Stimulated activated naive CD8-positive, alpha-beta T cell treated with anti-CD3 and anti-CD28 coated beads, Interleukin-15, amount 100 ng/mL, for 72 hours (primary cell): ENCODE measurements at regions not wholly inside any gene's neighbourhood (a gene's known extent, or its start where the extent isn't known, plus 50 kb on each side); places are given as distances from the start of the nearest gene placed in this dataset.
"Not testable (repeated sequence)": the region's sequence is repeated elsewhere in the genome, so short reads cannot be mapped to it uniquely, and the experiment has no call there.

Source experiments
- ATAC-seq: fragments of 150-1000 bp; cut with Tn5 transposase; 2 replicates; pipeline ENCODE4 v1.10.0; 2021; ENCODE audit warnings: mild to moderate bottlenecking, moderate library complexity
- DNase-seq, 2 donors: peaks; one replicate each; pipeline ENCODE4 v3.0.0; 2021 to 2022
- H3K27ac Mint-ChIP-seq, 2 donors: one replicate each; pipeline ENCODE4 v1.8.0; 2022; ENCODE audit warnings: mild to moderate bottlenecking in 2 of 2, mixed read lengths in 2 of 2, moderate library complexity in 2 of 2
- H3K27me3 Mint-ChIP-seq: one replicate; pipeline ENCODE4 v1.8.0; 2022; ENCODE audit warnings: mixed read lengths
- H3K4me1 Mint-ChIP-seq: one replicate; pipeline ENCODE4 v1.8.0; 2022; ENCODE audit warnings: mild to moderate bottlenecking, mixed read lengths
- H3K4me3 Mint-ChIP-seq, 2 donors: one replicate each; pipeline ENCODE4 v1.8.0; 2022; ENCODE audit warnings: mild to moderate bottlenecking in 2 of 2, mixed read lengths in 2 of 2, moderate library complexity in 1 of 2
- H3K9me3 Mint-ChIP-seq, 2 donors: one replicate each; pipeline ENCODE4 v1.8.0; 2022; ENCODE audit warnings: mixed read lengths in 2 of 2

DNA sequence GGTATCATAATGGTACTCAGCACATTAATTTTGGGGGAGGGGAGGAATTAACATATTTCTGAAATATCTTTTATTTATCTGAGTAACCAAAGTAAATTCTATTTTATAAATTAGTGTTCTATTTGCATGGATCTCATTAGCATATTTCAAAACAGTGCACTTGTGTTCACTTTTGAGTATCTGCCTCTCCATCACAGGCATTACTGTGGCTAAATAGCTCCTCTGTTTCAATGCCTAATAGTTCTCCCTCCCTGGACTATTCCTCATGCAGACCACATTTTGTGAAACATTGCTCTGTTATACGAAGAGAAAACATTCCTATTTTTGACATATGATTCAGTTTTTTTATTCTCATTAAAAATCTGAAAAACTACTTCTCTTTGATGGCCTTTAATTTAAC is 1127.8 kb downstream of the TUSC7 start:
- ATAC-seq = no peak
- H3K9me3 Mint-ChIP-seq = no peaks in the 10 kb centered on the region
- no peak for DNase-seq
- H3K27me3 Mint-ChIP-seq = no peaks in the 10 kb centered on the region
- H3K27ac Mint-ChIP-seq = no peak overlapping the region
- H3K4me1 Mint-ChIP-seq = no peaks in the 10 kb centered on the region
- no peak overlapping the region for H3K4me3 Mint-ChIP-seq

DNA sequence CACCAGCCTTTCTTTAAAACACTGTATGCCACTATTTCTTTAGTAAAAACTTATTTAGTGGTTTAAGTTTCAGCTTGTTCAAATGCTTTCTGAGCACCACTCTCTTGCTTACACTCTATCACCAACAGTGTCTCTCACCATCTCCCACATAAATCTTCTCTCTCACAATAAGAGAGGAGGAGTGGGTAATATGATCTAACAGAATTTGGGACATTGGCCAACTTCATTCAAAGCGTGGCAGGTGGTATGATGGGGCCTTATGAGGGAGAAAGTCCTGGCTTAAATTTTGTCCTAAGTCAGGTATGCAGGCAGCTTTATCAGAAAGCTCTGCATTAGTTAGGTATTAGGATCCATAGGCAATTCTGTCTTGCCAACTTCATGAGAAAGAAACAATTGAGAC is 1132.5 kb downstream of the TUSC7 start:
- ATAC-seq (no peak), DNase-seq (no peak)
- H3K4me1 Mint-ChIP-seq = no peaks in the 10 kb centered on the region
- no peaks in the 10 kb centered on the region for H3K27me3 Mint-ChIP-seq
- H3K9me3 Mint-ChIP-seq = no peaks in the 10 kb centered on the region
- no peak overlapping the region for H3K27ac Mint-ChIP-seq
- H3K4me3 Mint-ChIP-seq = no peak overlapping the region

DNA sequence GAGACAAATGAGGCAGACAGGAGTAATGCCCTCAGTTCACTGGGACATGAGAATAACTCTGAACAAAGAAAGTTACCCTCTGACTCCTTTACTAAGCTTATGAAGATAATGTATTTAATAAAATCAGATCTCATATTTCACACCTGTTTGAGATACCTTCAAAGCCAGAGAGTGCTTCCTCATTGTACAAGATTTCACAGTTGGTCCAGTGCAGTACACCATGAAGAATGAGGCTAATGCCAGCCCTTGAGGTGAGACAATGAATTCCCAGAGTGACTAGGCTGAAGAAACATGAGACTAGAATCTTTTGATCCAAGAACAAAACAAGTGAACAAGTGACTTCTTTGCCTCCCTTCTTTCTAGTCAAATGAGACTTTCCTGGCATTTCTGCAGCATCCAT is 1133.8 kb downstream of the TUSC7 start:
- DNase-seq (no peak), ATAC-seq (no peak)
- H3K4me3 Mint-ChIP-seq = no peak overlapping the region
- no peaks in the 10 kb centered on the region for H3K4me1 Mint-ChIP-seq
- no peaks in the 10 kb centered on the region for H3K9me3 Mint-ChIP-seq
- no peak overlapping the region for H3K27ac Mint-ChIP-seq
- H3K27me3 Mint-ChIP-seq = no peaks in the 10 kb centered on the region

DNA sequence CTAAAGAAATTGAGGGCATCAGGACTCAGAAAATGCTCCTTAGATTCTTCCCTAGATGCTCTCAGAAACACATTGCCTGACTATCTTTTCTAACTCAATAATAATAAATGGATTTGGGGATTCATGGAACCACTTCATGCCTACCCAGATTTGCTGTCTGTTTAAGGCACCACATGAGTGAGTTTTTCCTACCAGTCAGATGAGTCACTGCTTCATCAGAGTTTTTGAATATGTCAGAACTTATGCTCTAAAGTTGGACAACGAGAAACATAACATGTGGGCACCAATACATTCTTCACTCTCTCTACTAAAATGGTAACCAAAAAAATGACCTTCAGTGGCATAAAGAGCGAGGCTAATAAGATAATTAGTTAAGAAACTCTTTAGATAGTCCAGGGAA is 1135.1 kb downstream of the TUSC7 start:
- Mint-ChIP-seq H3K4me1 (no peaks in the 10 kb centered on the region), H3K27ac (no peak overlapping the region), H3K4me3 (no peak overlapping the region), H3K27me3 (no peaks in the 10 kb centered on the region), H3K9me3 (no peaks in the 10 kb centered on the region)
- ATAC-seq = no peak
- no peak for DNase-seq

DNA sequence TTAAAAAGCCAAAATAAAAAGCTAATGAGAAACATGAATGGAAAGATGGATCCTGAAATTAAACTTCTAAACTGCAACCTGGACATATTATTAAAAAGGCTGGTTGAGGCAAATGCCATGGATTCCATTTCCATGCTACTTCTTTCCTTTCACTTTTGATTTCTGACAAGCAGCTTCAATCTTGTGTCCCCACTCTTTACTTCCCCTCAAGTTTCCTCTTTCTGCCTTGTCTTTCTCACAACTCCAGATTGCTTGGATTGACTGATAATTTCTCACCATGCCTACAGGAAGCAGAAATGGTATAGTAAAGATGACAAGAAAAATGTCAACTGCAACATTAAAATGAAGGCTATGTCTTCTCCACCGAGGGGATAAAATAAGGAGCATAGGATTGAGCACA is 1136.7 kb downstream of the TUSC7 start:
- Mint-ChIP-seq H3K4me1 (no peaks in the 10 kb centered on the region), H3K9me3 (no peaks in the 10 kb centered on the region), H3K27me3 (no peaks in the 10 kb centered on the region), H3K4me3 (no peak overlapping the region), H3K27ac (no peak overlapping the region)
- ATAC-seq (no peak), DNase-seq (no peak)

DNA sequence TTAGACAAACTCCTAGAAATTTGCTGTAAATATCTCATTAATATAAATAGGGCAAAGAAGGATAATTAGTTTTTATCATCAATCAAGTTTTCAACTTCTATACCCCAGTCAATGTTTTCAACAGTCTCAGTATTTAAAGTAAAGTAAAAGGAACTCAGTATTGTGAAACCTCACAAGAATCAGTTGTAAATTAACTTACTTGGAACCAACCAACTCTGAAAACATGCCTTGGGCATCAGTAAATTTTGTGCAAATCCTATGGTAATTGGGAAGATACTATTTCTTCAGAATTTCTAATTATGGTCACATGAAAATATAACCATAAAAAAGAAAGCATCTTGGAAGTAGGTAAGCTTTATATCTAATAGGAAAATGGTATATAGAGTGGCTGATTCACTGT is 1139.0 kb downstream of the TUSC7 start:
- Mint-ChIP-seq H3K4me1 (no peaks in the 10 kb centered on the region), H3K27me3 (no peaks in the 10 kb centered on the region), H3K4me3 (no peak overlapping the region), H3K27ac (no peak overlapping the region), H3K9me3 (peaks cover 4 to 8% of the 10 kb centered on the region in 2 donors)
- no peak for ATAC-seq
- DNase-seq = no peak

DNA sequence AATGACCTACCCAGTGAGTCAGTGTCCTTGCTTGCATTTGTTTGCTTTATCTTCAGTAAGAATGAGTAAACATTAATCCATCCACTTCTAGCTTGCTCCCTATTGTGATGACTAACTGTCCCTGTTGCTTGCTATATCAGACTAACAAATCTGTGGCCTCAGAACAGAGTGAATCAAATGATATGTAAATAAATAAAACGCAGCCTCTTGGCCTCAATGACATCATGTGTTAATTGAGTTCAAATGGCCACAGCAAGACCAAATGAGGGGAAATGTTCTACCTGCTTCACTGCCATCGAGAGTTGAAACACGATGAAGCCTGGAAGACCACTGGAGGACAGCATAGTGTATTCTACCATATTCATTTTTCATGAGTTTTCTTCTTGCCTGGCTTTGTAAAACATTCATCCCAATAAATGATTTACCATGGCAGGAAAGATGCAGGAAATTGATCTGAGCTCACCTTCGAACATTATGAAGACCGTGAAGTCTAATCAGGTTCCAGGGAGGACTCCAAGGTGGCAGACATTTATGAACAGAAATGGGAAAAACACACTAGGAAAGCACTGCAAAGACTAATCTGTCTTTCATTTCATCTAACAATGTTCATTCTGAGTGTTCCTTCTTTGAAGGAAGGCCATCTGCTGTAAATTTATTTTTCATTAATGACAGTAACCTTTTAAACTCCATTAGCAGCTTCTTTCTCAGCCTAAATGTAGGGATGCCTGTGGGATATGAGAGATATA is 1144.5 kb downstream of the TUSC7 start:
- ATAC-seq (no peak), DNase-seq (no peak)
- H3K4me1 Mint-ChIP-seq = no peaks in the 10 kb centered on the region
- H3K4me3 Mint-ChIP-seq = no peak overlapping the region
- H3K27ac Mint-ChIP-seq = no peak overlapping the region
- H3K9me3 Mint-ChIP-seq = peaks cover 5 to 18% of the 10 kb centered on the region in 2 donors
- H3K27me3 Mint-ChIP-seq = no peaks in the 10 kb centered on the region

DNA sequence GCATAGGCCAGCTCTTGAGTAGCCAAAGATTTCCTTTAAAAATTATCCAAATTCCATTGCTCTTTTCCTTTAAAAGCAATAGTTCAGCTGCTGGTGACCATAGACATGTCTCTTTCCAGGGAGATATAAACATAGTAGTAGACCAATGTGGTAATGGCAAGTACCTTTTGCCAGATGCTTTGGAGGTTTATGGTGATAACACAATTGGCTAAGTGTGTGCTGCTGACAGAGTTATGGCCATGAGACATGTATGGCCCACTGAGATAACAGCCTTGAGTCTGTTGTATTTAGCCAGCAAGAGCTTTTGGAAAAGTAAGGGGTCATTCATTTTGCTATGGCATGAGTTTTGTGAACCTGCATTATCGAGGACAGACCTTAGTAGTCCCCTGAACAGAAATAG is 1146.8 kb downstream of the TUSC7 start:
- H3K4me3 Mint-ChIP-seq = no peak overlapping the region
- no peak for ATAC-seq
- H3K4me1 Mint-ChIP-seq = no peaks in the 10 kb centered on the region
- no peaks in the 10 kb centered on the region for H3K27me3 Mint-ChIP-seq
- peaks cover 16 to 36% of the 10 kb centered on the region in 2 donors for H3K9me3 Mint-ChIP-seq
- no peak for DNase-seq
- no peak overlapping the region for H3K27ac Mint-ChIP-seq

DNA sequence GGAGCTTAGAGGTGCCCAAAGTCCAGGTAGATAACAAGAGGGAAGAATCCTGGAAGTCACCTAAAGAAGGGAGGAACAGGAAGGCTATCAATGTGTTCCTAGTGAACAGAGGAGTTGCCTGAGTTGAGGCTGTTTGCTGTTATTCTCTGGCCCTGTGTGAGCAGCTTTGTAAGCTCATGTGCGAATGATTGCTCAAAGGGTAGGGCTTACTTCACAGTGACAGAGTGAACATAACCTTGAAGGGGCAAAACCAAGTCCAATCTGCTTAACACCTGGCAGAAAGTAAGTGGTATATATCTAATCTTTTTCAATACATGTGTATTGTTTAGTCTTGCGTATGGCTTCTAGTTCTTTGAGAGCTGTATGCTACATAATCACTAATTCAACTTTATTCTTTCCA is 1153.6 kb downstream of the TUSC7 start:
- H3K9me3 Mint-ChIP-seq = peaks cover 11 to 19% of the 10 kb centered on the region in 2 donors
- no peak for ATAC-seq
- no peak overlapping the region for H3K4me3 Mint-ChIP-seq
- H3K27me3 Mint-ChIP-seq = no peaks in the 10 kb centered on the region
- DNase-seq = no peak
- H3K4me1 Mint-ChIP-seq = no peaks in the 10 kb centered on the region
- no peak overlapping the region for H3K27ac Mint-ChIP-seq

DNA sequence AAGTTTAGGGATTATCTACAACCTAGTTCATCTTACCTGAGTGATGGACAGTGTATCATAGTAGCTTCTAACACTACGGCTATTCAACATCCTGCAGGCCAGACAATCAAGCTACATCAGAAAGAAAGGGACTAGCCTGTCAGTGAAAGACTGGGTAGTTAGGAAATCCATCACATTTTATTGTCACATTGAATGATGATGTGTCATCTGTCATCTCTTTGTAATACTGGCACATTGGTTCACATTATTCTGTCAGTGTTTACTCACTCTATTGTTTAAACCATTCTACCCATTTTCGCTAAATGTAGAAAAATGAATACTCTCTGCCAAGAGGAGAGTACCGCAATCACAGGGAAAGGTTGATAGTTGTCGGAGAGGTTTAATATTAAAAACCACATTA is 1155.8 kb downstream of the TUSC7 start:
- H3K4me3 Mint-ChIP-seq = no peak overlapping the region
- DNase-seq (no peak), ATAC-seq (no peak)
- no peaks in the 10 kb centered on the region for H3K4me1 Mint-ChIP-seq
- peaks cover 0 to 7% of the 10 kb centered on the region in 2 donors for H3K9me3 Mint-ChIP-seq
- H3K27ac Mint-ChIP-seq = no peak overlapping the region
- no peaks in the 10 kb centered on the region for H3K27me3 Mint-ChIP-seq

DNA sequence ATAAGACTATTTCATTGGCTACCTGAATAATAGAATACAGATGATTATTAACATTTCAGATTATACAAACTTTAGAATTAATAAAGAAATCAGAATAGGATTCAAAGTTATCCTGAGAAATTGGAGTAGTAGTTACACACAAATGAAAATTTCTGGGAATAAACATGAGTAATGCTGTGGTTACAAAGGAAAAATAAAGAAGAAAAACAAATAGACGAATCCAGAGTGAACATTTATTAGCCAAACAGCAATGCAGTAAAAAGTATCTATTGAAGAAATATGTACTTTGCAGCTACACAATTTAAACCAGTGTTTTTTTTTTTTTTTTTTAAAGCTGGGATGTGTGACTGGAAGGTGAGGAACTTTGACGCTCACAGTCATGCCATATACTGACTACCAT is 1159.2 kb downstream of the TUSC7 start:
- Mint-ChIP-seq H3K9me3 (peaks cover 6 to 7% of the 10 kb centered on the region in 2 donors), H3K27me3 (no peaks in the 10 kb centered on the region), H3K4me1 (no peaks in the 10 kb centered on the region), H3K4me3 (no peak overlapping the region), H3K27ac (no peak overlapping the region)
- no peak for DNase-seq
- no peak for ATAC-seq

DNA sequence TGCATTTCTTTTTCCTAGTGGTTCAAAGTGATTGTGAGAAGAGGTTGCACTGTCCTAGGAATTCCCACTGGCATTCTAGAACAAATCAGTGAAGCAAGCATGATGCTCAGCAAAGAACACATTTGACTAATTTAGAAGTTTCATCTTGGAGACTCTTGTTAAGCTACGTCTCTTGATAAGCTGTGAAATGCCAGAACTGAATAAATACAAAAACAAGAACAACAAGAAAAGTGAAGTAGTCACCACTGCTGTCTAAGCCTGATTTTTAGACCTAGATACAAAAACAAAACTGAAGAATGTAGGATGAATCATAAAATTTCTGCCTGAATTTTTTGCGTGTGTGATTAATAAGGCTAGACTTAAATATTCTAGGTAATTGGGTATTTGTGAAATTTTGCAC is 1162.4 kb downstream of the TUSC7 start:
- no peaks in the 10 kb centered on the region for H3K27me3 Mint-ChIP-seq
- ATAC-seq = no peak
- H3K9me3 Mint-ChIP-seq = peaks cover 6 to 7% of the 10 kb centered on the region in 2 donors
- H3K4me1 Mint-ChIP-seq = no peaks in the 10 kb centered on the region
- H3K4me3 Mint-ChIP-seq = no peak overlapping the region
- DNase-seq = no peak
- no peak overlapping the region for H3K27ac Mint-ChIP-seq

DNA sequence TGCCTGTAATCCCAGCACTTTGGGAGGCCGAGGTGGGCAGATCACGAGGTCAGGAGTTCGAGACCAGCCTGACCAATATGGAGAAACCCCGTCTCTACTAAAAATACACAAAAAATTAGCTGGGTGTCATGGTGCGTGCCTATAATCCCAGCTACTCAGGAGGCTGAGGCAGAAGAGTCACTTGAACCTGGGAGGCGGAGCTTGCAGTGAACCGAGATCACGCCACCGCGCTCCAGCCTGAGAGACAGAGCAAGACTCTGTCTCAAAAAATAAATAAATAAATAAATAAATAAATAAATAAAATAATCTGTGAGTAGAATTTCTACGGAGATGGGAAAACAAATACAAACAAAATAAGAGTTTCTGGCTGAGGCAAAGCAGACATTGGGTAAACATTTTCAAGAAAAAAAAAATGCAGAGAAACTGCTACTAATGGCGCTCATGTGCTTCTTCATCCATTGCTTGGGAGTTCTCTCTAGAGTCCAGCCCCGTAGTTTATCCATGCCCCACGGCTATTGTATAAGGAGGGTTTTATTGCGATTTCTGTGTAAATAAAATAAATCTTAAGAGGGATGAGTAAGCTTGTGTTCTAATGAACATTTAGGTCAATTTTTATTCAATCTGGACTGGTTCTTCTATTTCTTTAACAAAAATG is 1161.9 kb downstream of the IGSF11 start:
- not testable (repeated sequence) for H3K27ac Mint-ChIP-seq, ATAC-seq, DNase-seq, H3K4me1 Mint-ChIP-seq, H3K4me3 Mint-ChIP-seq, H3K27me3 Mint-ChIP-seq, H3K9me3 Mint-ChIP-seq

DNA sequence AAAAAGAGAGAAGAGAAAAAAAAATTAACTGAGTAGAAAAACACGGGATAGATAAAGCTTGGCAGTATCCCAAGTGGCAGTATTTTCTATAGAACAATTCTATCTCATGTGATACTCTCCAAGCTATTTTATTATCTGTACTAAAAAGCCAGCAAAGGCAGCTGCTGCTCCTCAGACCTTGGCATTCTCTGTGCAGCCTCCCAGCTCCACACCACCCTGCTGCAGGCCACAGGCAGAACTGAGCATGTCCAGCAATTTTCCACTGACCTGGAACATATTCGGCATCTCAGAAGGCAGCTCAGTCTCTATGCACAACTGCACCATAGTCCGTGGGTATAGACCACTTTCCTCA is 1161.4 kb downstream of the IGSF11 start:
- no peak for ATAC-seq
- Mint-ChIP-seq H3K9me3 (peaks cover 6 to 7% of the 10 kb centered on the region in 2 donors), H3K4me1 (no peaks in the 10 kb centered on the region), H3K27ac (no peak overlapping the region), H3K27me3 (no peaks in the 10 kb centered on the region), H3K4me3 (no peak overlapping the region)
- no peak for DNase-seq

DNA sequence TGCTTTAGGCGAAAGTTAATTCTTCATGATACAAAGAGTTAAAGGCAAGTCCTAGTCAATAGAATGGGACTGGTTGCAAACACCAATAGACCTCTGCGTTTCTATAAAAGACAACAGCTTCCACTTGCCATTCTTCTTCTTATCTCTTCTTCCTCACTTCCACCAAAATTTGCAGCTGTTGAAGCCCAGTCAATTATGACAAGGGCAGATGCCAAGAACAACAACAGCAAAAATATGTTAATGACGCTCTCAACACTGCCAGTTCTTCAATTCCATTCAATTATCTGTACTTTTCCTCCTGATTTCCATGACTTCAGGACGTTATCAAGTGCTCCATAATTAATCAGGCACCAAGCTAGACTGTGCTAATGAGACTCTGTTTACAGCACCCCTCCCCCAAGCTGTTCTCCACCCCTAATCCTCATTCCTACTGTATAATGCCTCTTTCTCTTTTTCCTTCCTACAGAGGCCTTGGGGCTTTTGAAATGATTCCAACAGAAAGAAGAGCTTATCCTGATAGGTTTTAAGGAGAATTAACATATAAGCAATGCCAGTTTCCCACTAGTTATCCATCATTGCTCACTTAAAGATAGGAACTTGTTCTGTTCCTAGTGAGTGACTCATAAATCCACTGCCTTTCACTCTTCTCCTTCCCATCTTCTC is 1160.5 kb downstream of the IGSF11 start:
- peaks cover 6 to 7% of the 10 kb centered on the region in 2 donors for H3K9me3 Mint-ChIP-seq
- DNase-seq (no peak), ATAC-seq (no peak)
- no peaks in the 10 kb centered on the region for H3K4me1 Mint-ChIP-seq
- H3K4me3 Mint-ChIP-seq = no peak overlapping the region
- H3K27ac Mint-ChIP-seq = peak overlapping the region in 1 of 2 donors; percentile 55
- H3K27me3 Mint-ChIP-seq = no peaks in the 10 kb centered on the region
